ENCODE measurements at regions not wholly inside any gene's neighbourhood (a gene's known extent, or its start where the extent isn't known, plus 50 kb on each side); places are given as distances from the start of the nearest gene placed in this dataset.
"Not testable (repeated sequence)": the region's sequence is repeated elsewhere in the genome, so short reads cannot be mapped to it uniquely, and the experiment has no call there.

DNA sequence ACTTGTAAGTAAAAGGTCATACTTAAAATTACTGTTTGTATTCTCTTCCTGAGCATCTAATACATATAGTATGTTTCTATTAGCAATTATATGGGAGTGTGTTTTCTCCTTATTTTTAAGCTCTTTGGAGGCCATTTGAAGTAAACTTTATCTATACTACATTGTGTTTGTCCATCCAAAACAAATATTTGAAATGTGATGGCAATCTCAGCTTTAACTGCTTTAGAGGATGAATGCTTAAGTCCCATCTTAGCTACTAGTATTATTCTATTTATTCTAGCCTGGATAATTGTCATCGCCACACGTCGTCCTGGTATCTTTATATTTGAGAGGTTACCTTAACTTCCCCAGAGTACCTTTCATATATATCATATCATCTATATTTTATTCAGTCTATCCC is 335.8 kb downstream of the NAF1 start:
- TF ChIP-seq POLR2A (IDR thresholded peaks at IDR 0.05): no peak
- TF ChIP-seq CTCF (IDR thresholded peaks at IDR 0.05): no peak
- no peak overlapping the region for H3K4me3 ChIP-seq (replicated peaks in 1 of 3)
- intact Hi-C loops (cut with DNase I): no loop called here
- 63 to 71% methylated on average over 3 of the region's 3 CpGs for WGBS, 2 donors
- H3K27me3 ChIP-seq: no peaks in the 10 kb centered on the region
- H3K27ac ChIP-seq: no peak overlapping the region
- DNase-seq: no peak
- H3K36me3 ChIP-seq: no peaks in the 10 kb centered on the region
- H3K9me3 ChIP-seq: no peaks in the 10 kb centered on the region
- H3K4me1 ChIP-seq: no peaks in the 10 kb centered on the region

GRCh38 chr4:162817374-162817773 is 349.3 kb downstream of the NAF1 start:
- DNase-seq; H3K27me3 ChIP-seq; H3K4me3 ChIP-seq (replicated peaks in 1 of 3); intact Hi-C loops (cut with DNase I); H3K36me3 ChIP-seq; H3K27ac ChIP-seq; H3K9me3 ChIP-seq; H3K4me1 ChIP-seq: not testable (repeated sequence)
- 91 to 92% methylated on average over 9 of the region's 9 CpGs for WGBS, 2 donors

- no peak for TF ChIP-seq POLR2A (IDR thresholded peaks at IDR 0.05)
- TF ChIP-seq CTCF (IDR thresholded peaks at IDR 0.05): no peak
- no peak for DNase-seq
- no peaks in the 10 kb centered on the region for H3K36me3 ChIP-seq
- H3K4me1 ChIP-seq: no peaks in the 10 kb centered on the region
- H3K27ac ChIP-seq: no peak overlapping the region
- no peaks in the 10 kb centered on the region for H3K27me3 ChIP-seq
- intact Hi-C loops (cut with DNase I): no loop called here
- 75 to 82% methylated on average over 4 of the region's 4 CpGs for WGBS, 2 donors
- H3K9me3 ChIP-seq: no peaks in the 10 kb centered on the region
- H3K4me3 ChIP-seq (replicated peaks in 1 of 3): no peak overlapping the region
Measured at GRCh38 chr4:162804351-162804924, 362.3 kb downstream of the NAF1 start.

DNA sequence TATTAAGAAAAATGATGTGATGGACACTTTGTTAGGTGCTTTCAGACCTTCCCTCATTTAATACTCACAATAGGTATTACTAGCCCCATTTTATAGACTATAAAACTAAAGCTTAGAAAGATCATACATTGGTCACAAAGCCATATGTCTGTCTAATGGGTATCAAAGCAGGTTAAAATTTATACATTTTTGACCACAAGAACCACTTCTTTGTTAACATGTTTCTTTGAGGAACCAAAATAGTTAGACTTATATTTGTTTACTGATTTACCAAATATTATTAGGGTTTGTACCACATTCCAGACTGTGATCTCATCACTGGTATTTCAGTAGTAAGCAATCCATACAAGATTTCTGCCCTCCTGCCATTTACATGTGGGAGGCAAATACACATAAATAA is 363.3 kb downstream of the NAF1 start:
- intact Hi-C loops (cut with DNase I): no loop called here
- Histone ChIP-seq H3K27ac (no peak overlapping the region), H3K36me3 (no peaks in the 10 kb centered on the region), H3K4me1 (no peaks in the 10 kb centered on the region), H3K27me3 (no peaks in the 10 kb centered on the region), H3K9me3 (no peaks in the 10 kb centered on the region), H3K4me3 (replicated peaks in 1 of 3) (no peak overlapping the region)
- TF ChIP-seq POLR2A (IDR thresholded peaks at IDR 0.05): no peak
- no peak for TF ChIP-seq CTCF (IDR thresholded peaks at IDR 0.05)
- no peak for DNase-seq

DNA sequence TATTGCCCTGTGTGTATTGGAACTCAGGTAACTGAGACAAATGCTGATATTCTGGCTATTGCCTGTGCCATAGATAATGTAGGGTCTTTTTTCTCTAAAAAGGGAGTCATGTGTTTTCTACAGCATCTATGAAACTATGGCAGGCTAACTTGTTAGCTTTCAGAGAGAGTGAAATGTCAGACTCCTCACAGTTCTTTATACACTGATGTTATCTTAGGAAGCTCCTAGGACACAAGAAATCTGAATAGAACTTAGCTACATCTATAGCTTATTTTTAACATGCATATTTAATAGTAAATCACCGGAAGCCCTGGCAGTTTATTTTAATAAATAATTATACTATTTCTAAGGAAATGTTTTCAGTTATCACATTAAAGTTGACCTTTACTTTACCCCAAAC is 369.6 kb downstream of the NAF1 start:
- H3K36me3 ChIP-seq: no peaks in the 10 kb centered on the region
- TF ChIP-seq CTCF (IDR thresholded peaks at IDR 0.05) (no peak), POLR2A (IDR thresholded peaks at IDR 0.05) (no peak)
- WGBS, 2 donors: 90 to 92% methylated on average over 1 of the region's 1 CpG

GRCh38 chr4:162793571-162793970 is 373.1 kb downstream of the NAF1 start:
- Histone ChIP-seq H3K27ac (no peak overlapping the region), H3K9me3 (no peaks in the 10 kb centered on the region), H3K4me1 (no peaks in the 10 kb centered on the region), H3K27me3 (no peaks in the 10 kb centered on the region), H3K36me3 (no peaks in the 10 kb centered on the region), H3K4me3 (replicated peaks in 1 of 3) (no peak overlapping the region)
- WGBS, 2 donors: 37 to 86% methylated on average over 2 of the region's 2 CpGs
- no peak for DNase-seq
- intact Hi-C loops (cut with DNase I): no loop called here
- TF ChIP-seq POLR2A (IDR thresholded peaks at IDR 0.05) (no peak), CTCF (IDR thresholded peaks at IDR 0.05) (no peak)

More for the DNA sequence above, 369.6 kb downstream of the NAF1 start:
- H3K4me1 ChIP-seq: no peaks in the 10 kb centered on the region
- DNase-seq: no peak
- intact Hi-C loops (cut with DNase I): no loop called here
- H3K27ac ChIP-seq: no peak overlapping the region
- H3K9me3 ChIP-seq: no peaks in the 10 kb centered on the region
- no peak overlapping the region for H3K4me3 ChIP-seq (replicated peaks in 1 of 3)
- no peaks in the 10 kb centered on the region for H3K27me3 ChIP-seq
